H1 (cell line): ENCODE measurements at regions not wholly inside any gene's neighbourhood (a gene's known extent, or its start where the extent isn't known, plus 50 kb on each side); places are given as distances from the start of the nearest gene placed in this dataset.
"Not testable (repeated sequence)": the region's sequence is repeated elsewhere in the genome, so short reads cannot be mapped to it uniquely, and the experiment has no call there.

Experiments
- CTCF ChIA-PET: fragments of 300-600 bp; sonication (Branson Sonifier 250); formaldehyde crosslinking; loops from one replicate; lab custom pipeline; 2021; ENCODE audit not compliant: partially characterized antibody; lab: Charles Lee
- POLR2A ChIA-PET: fragments of 300-600 bp; sonication (Branson Sonifier 250); formaldehyde crosslinking; loops from one replicate; lab custom pipeline; 2021; ENCODE audit warnings: inconsistent platforms; ENCODE audit not compliant: partially characterized antibody; lab: Charles Lee
- DNase-seq, 2 experiments: peaks; one replicate each; pipeline versions ENCODE4 v3.0.0 to v3.0.0-alpha.2; 2010 to 2022; ENCODE audit warnings: low spot score in 2 of 2, low read depth in 1 of 2, mixed read lengths in 1 of 2
- FAIRE-seq: peaks from 2 replicates; lab custom pipeline; 2011; peaks lifted over from hg19 to GRCh38; lab: Jason Lieb, UNC
- H2AFZ ChIP-seq: 2 replicates; pipeline ENCODE4 v1.8.1; 2012; ENCODE audit warnings: low read length, inconsistent platforms
- H2AK5ac ChIP-seq: 2 replicates; pipeline ENCODE4 v1.6.1; 2013; ENCODE audit warnings: low read depth, low read length
- H2BK120ac ChIP-seq: replicated peaks from 2 replicates; pipeline ENCODE3; 2013; ENCODE audit warnings: low read depth, low read length, inconsistent platforms
- H2BK12ac ChIP-seq: 2 replicates; pipeline ENCODE4 v1.6.1; 2013; ENCODE audit warnings: low read depth, low read length
- H2BK15ac ChIP-seq: 2 replicates; pipeline ENCODE4 v1.6.1; 2013; ENCODE audit warnings: low read length
- H2BK20ac ChIP-seq: 2 replicates; pipeline ENCODE4 v1.6.1; 2013; ENCODE audit warnings: low read length
- H2BK5ac ChIP-seq: 2 replicates; pipeline ENCODE4 v1.6.1; 2013; ENCODE audit warnings: low read depth, low read length
- H3K14ac ChIP-seq: 2 replicates; pipeline ENCODE4 v1.6.1; 2013; ENCODE audit warnings: inconsistent platforms; ENCODE audit not compliant: insufficient read length
- H3K18ac ChIP-seq: 2 replicates; pipeline ENCODE4 v1.6.1; 2013; ENCODE audit warnings: low read length; ENCODE audit errors: extremely low read depth
- H3K23ac ChIP-seq: 2 replicates; pipeline ENCODE4 v1.6.1; 2013; ENCODE audit warnings: inconsistent platforms; ENCODE audit not compliant: insufficient read length
- H3K23me2 ChIP-seq: 2 replicates; pipeline ENCODE4 v1.6.1; 2013; ENCODE audit warnings: low read depth, low read length
- H3K27ac ChIP-seq: 2 replicates; pipeline ENCODE4 v1.6.1; 2011; ENCODE audit warnings: low read depth, low read length, inconsistent platforms
- H3K27me3 ChIP-seq, 4 experiments: replicated peaks in 1 of 4; 1 replicate in 1 of 4; 2 replicates in 3 of 4; pipeline versions ENCODE4 v1.6.1 to v1.8.1; 2011 to 2013; ENCODE audit warnings: low read length in 3 of 4, mild to moderate bottlenecking in 3 of 4, inconsistent platforms in 2 of 4, mixed read lengths in 2 of 4, moderate library complexity in 1 of 4; ENCODE audit not compliant: control insufficient read depth in 3 of 4, insufficient read depth in 3 of 4; ENCODE audit errors: extremely low read depth in 1 of 4
- H3K36me3 ChIP-seq, 4 experiments: 2 replicates each; pipeline versions ENCODE4 v1.6.1 to v1.8.1; 2011 to 2013; ENCODE audit warnings: mild to moderate bottlenecking in 4 of 4, low read length in 3 of 4, moderate library complexity in 2 of 4, control low read depth in 1 of 4, inconsistent platforms in 1 of 4; ENCODE audit not compliant: insufficient read depth in 4 of 4, control insufficient read depth in 2 of 4
- H3K4ac ChIP-seq: replicated peaks from 2 replicates; pipeline ENCODE3; 2013; ENCODE audit warnings: low read length, low read depth, mixed read lengths, inconsistent platforms; ENCODE audit not compliant: insufficient read length
- H3K4me1 ChIP-seq, 4 experiments: replicated peaks in 1 of 4; 1 replicate in 1 of 4; 2 replicates in 3 of 4; pipeline versions ENCODE4 v1.6.1 to v1.8.1; 2011 to 2013; ENCODE audit warnings: low read length in 3 of 4, inconsistent platforms in 2 of 4, mixed read lengths in 1 of 4; ENCODE audit not compliant: insufficient read depth in 4 of 4, control insufficient read depth in 3 of 4
- H3K4me2 ChIP-seq, 2 experiments: 2 replicates each; pipeline versions ENCODE4 v1.6.1 to v1.8.1; 2011 to 2013; ENCODE audit warnings: low read depth in 2 of 2, low read length in 2 of 2, control low read depth in 1 of 2, inconsistent platforms in 1 of 2, mild to moderate bottlenecking in 1 of 2; ENCODE audit not compliant: insufficient read depth in 1 of 2
- H3K4me3 ChIP-seq, 4 experiments: fragments of 200-600, 300-600 bp in 1 of 4; sonication (generic), shearing (Covaris generic), sonication (Bioruptor Twin) in 1 of 4; 2 replicates each; pipeline versions ENCODE4 v1.5.1 to v1.8.1; 2011 to 2016; ENCODE audit warnings: low read length in 4 of 4, low read depth in 3 of 4, control low read depth in 2 of 4, inconsistent platforms in 2 of 4, mild to moderate bottlenecking in 2 of 4, mixed read lengths in 1 of 4, moderate library complexity in 1 of 4; ENCODE audit not compliant: insufficient read depth in 2 of 4; ENCODE audit errors: extremely low read depth in 1 of 4
- H3K56ac ChIP-seq: replicated peaks from 2 replicates; pipeline ENCODE3; 2013; ENCODE audit warnings: low read depth, mild to moderate bottlenecking, mixed read lengths, low read length, inconsistent platforms; ENCODE audit not compliant: insufficient read length
- H3K79me1 ChIP-seq: 2 replicates; pipeline ENCODE4 v1.6.1; 2013; ENCODE audit warnings: low read depth, low read length, control low read depth
- H3K79me2 ChIP-seq, 2 experiments: 2 replicates each; pipeline versions ENCODE4 v1.6.1 to v1.8.1; 2012 to 2013; ENCODE audit warnings: low read length in 2 of 2, mild to moderate bottlenecking in 2 of 2, inconsistent platforms in 1 of 2; ENCODE audit not compliant: insufficient read depth in 2 of 2, control insufficient read depth in 1 of 2
- H3K9ac ChIP-seq, 4 experiments: replicated peaks in 1 of 4; 1 replicate in 1 of 4; 2 replicates in 3 of 4; pipeline versions ENCODE4 v1.6.1 to v1.8.1; 2011 to 2013; ENCODE audit warnings: low read depth in 3 of 4, low read length in 3 of 4, control low read depth in 2 of 4, mild to moderate bottlenecking in 2 of 4, moderate library complexity in 2 of 4, inconsistent platforms in 1 of 4; ENCODE audit errors: extremely low read depth in 1 of 4
- H3K9me3 ChIP-seq, 2 experiments: 2 replicates each; pipeline versions ENCODE4 v1.6.1 to v1.8.1; 2012 to 2013; ENCODE audit warnings: mild to moderate bottlenecking in 2 of 2, moderate library complexity in 2 of 2, control low read depth in 1 of 2, inconsistent platforms in 1 of 2, low read depth in 1 of 2, low read length in 1 of 2, mixed read lengths in 1 of 2; ENCODE audit not compliant: insufficient read depth in 2 of 2
- H4K20me1 ChIP-seq, 2 experiments: replicated peaks in 1 of 2; 2 replicates each; pipeline versions ENCODE3 to v1.8.1; 2011 to 2013; ENCODE audit warnings: inconsistent platforms in 2 of 2, low read length in 2 of 2, mild to moderate bottlenecking in 1 of 2; ENCODE audit not compliant: insufficient read depth in 2 of 2, control insufficient read depth in 1 of 2
- H4K5ac ChIP-seq: 2 replicates; pipeline ENCODE4 v1.6.1; 2013; ENCODE audit warnings: low read length, low read depth, mixed read lengths, inconsistent platforms; ENCODE audit not compliant: insufficient read length
- H4K8ac ChIP-seq: 2 replicates; pipeline ENCODE4 v1.8.0; 2013; ENCODE audit warnings: mild to moderate bottlenecking, moderate library complexity, low read length, inconsistent platforms; ENCODE audit not compliant: insufficient read depth; ENCODE audit errors: extremely low read depth
- H4K91ac ChIP-seq: replicated peaks from 2 replicates; pipeline ENCODE3; 2013; ENCODE audit warnings: low read length, mixed read lengths, inconsistent platforms; ENCODE audit not compliant: insufficient read length
- WGBS, 2 experiments: shearing (Covaris generic) in 1 of 2; methylation state at CpG; one replicate each; pipeline versions ENCODE4 v1.1.6 to v1.1.7; 2013 to 2015; ENCODE audit warnings: low lambda C conversion rate in 2 of 2, mixed read lengths in 2 of 2, inconsistent platforms in 1 of 2, low coverage in 1 of 2, missing lambda C conversion rate in 1 of 2; ENCODE audit not compliant: insufficient replicate concordance in 2 of 2, insufficient coverage in 1 of 2, insufficient read length in 1 of 2; ENCODE audit errors: extremely low coverage in 1 of 2, missing lambda C conversion rate in 1 of 2; 5-methylcytosine and 5-hydroxymethylcytosine counted together

DNA sequence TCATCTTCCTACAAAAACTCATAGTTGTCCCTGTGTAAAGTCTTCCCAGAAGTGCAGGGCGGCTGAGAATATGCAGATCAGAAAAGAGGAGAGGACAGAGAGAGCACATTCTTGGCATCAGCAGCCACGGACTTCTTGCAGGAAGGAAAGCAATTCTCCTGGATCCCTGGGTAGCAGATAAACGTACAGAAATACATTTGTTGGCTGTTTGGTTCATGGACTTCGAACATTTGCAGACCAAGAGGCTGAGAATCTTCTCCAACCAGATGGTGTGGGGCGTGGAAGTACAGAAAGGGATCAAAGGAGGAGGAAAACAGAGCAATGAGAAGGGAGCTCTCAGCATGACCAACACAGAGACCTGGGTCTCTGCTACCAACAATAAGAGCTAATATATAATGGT, 319.9 kb downstream of the NPHP4 start:
- H3K79me2 ChIP-seq, H3K56ac ChIP-seq, H3K27me3 ChIP-seq, DNase-seq, H2BK12ac ChIP-seq, H4K91ac ChIP-seq, H4K8ac ChIP-seq, H4K5ac ChIP-seq, H3K27ac ChIP-seq, H3K36me3 ChIP-seq, H2BK20ac ChIP-seq, H3K4ac ChIP-seq, H3K4me3 ChIP-seq, H3K9me3 ChIP-seq, H3K23ac ChIP-seq, H3K79me1 ChIP-seq, H3K9ac ChIP-seq, H4K20me1 ChIP-seq, H2AK5ac ChIP-seq, FAIRE-seq, H2AFZ ChIP-seq, H3K18ac ChIP-seq, H3K4me1 ChIP-seq, H2BK120ac ChIP-seq, H3K23me2 ChIP-seq, H2BK5ac ChIP-seq, H2BK15ac ChIP-seq, POLR2A ChIA-PET, H3K14ac ChIP-seq, H3K4me2 ChIP-seq: not testable (repeated sequence)
- CTCF ChIA-PET = interaction anchor here (1.2 kb wide), 1 partner anchor 189 kb away, joined by 3 read pairs; no protein-coding TSS in a partner anchor
- WGBS, 2 experiments = 55% methylated on average over 5 of the region's 5 CpGs; no CpG with 5 or more reads in 1 of the 2 experiments
